ENCODE measurements at regions not wholly inside any gene's neighbourhood (a gene's known extent, or its start where the extent isn't known, plus 50 kb on each side); places are given as distances from the start of the nearest gene placed in this dataset.

DNA sequence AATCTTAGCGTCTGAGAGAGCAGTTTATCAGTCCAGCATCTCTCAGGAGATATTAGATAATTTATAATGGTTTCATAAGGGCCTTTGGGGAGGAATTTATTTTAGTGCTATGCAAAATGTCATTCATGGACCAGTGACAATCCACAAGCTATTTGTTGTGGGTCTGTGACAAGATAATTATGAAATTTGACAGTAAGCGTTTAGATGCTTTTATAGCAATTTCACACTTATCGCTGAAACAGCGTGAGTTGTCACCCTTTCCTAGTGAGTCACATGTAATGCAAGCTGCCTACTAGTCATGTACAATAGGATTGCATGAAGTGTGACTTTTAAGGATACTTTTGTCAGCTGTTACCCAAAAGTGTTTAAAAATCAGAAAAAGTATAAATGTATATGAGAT lies 315.6 kb upstream of the THBS1 start:
- TF ChIP-seq, protein P1, sequence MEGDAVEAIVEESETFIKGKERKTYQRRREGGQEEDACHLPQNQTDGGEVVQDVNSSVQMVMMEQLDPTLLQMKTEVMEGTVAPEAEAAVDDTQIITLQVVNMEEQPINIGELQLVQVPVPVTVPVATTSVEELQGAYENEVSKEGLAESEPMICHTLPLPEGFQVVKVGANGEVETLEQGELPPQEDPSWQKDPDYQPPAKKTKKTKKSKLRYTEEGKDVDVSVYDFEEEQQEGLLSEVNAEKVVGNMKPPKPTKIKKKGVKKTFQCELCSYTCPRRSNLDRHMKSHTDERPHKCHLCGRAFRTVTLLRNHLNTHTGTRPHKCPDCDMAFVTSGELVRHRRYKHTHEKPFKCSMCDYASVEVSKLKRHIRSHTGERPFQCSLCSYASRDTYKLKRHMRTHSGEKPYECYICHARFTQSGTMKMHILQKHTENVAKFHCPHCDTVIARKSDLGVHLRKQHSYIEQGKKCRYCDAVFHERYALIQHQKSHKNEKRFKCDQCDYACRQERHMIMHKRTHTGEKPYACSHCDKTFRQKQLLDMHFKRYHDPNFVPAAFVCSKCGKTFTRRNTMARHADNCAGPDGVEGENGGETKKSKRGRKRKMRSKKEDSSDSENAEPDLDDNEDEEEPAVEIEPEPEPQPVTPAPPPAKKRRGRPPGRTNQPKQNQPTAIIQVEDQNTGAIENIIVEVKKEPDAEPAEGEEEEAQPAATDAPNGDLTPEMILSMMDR (IDR thresholded peaks at IDR 0.05; ENCODE audit: low read length) = no peak
- no peak for TF ChIP-seq EZH2 (IDR thresholded peaks at IDR 0.05; ENCODE audit: borderline replicate concordance, low read length)
